ENCODE measurements at regions not wholly inside any gene's neighbourhood (a gene's known extent, or its start where the extent isn't known, plus 50 kb on each side); places are given as distances from the start of the nearest gene placed in this dataset.

DNA sequence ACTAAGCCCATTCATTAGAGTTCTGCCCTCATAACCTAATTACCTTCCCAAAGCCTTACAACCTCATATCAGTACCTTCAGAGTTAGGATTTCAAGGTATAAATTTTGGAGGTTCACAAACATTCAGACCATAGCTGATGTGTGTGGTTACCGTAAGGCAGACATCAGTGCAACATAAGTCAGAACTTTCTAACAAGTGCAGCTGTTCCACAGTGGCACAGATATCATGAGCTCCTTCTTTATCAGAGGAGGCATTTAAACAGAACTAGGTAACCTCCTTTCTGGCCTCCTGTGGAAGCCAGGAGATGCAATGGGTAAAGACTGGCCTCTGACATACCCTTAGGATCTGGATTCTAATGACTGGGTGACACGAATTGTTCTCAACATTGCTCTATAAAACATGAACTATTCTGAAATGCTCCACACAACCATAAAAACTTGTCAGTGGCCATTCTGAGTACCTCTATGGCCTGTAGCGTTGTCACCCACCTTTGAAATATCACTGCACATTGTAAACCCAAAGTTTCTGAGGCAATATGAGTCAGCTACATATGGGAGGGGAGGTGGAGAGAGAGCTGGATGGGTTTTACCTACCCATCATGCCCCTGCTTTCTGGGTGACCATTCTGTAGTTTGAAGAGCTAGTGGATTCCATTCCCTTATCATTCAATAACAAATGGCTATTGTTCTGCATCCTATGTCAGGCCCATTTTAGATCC lies 546.0 kb upstream of the TBL1XR1 start:
- TF ChIP-seq, protein P1, sequence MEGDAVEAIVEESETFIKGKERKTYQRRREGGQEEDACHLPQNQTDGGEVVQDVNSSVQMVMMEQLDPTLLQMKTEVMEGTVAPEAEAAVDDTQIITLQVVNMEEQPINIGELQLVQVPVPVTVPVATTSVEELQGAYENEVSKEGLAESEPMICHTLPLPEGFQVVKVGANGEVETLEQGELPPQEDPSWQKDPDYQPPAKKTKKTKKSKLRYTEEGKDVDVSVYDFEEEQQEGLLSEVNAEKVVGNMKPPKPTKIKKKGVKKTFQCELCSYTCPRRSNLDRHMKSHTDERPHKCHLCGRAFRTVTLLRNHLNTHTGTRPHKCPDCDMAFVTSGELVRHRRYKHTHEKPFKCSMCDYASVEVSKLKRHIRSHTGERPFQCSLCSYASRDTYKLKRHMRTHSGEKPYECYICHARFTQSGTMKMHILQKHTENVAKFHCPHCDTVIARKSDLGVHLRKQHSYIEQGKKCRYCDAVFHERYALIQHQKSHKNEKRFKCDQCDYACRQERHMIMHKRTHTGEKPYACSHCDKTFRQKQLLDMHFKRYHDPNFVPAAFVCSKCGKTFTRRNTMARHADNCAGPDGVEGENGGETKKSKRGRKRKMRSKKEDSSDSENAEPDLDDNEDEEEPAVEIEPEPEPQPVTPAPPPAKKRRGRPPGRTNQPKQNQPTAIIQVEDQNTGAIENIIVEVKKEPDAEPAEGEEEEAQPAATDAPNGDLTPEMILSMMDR (IDR thresholded peaks at IDR 0.05; ENCODE audit: extremely low read depth in 1 of 2, insufficient read depth in 1 of 2, low read depth in 1 of 2, low read length in 2 of 2): no peak
- TF ChIP-seq JUN (IDR thresholded peaks at IDR 0.05; ENCODE audit: borderline replicate concordance, insufficient read depth, insufficient read length, low read depth): no peak
